Adrenal gland (tissue), 9 donors: ENCODE measurements at regions not wholly inside any gene's neighbourhood (a gene's known extent, or its start where the extent isn't known, plus 50 kb on each side); places are given as distances from the start of the nearest gene placed in this dataset.

Source experiments
- DNase-seq, 7 donors: peaks; one replicate each; pipeline ENCODE4 v3.0.0-alpha.2; 2019 to 2020
- H3K27ac ChIP-seq, 5 donors: fragments of 200-600 bp; sonication (generic) in 4 of 5; 1 replicate in 3 of 5; 2 replicates in 2 of 5; pipeline versions ENCODE4 v1.5.1 to v1.8.0; 2016 to 2020; ENCODE audit warnings: mild to moderate bottlenecking in 1 of 5
- H3K27me3 ChIP-seq: fragments of 200-600 bp; 2 replicates; pipeline ENCODE4 v1.8.0; 2021
- H3K36me3 ChIP-seq, 2 donors: fragments of 200-600 bp; replicated peaks in 1 of 2; 1 replicate in 1 of 2; 2 replicates in 1 of 2; pipeline versions ENCODE4 v1.5.1 to v1.8.0; 2018 to 2022
- H3K4me1 ChIP-seq, 2 donors: fragments of 200-600 bp; replicated peaks in 1 of 2; 1 replicate in 1 of 2; 2 replicates in 1 of 2; pipeline versions ENCODE4 v1.5.1 to v1.8.0; 2018 to 2021
- H3K4me3 ChIP-seq, 4 donors: fragments of 200-600 bp; sonication (generic) in 3 of 4; one replicate each; pipeline ENCODE4 v1.5.1; 2016 to 2018
- H3K9me3 ChIP-seq, 3 donors: fragments of 200-600 bp; sonication (generic) in 1 of 3; replicated peaks in 1 of 3; 1 replicate in 2 of 3; 2 replicates in 1 of 3; pipeline versions ENCODE4 v1.5.1 to v1.8.0; 2016 to 2021
- POLR2A ChIP-seq, 2 donors: fragments of 450-650 bp; IDR thresholded peaks; one replicate each; pipeline ENCODE4 v1.6.1; 2017; ENCODE audit warnings: antibody characterized with exemption in 2 of 2, mild to moderate bottlenecking in 2 of 2, moderate library complexity in 1 of 2
- WGBS, 4 donors: extraction: QIAGEN DNeasy Blood & Tissue Kit in 2 of 4; methylation state at CpG; one replicate each; pipeline versions ENCODE4 v1.1.5 to v1.1.7; 2013 to 2017; 5-methylcytosine and 5-hydroxymethylcytosine counted together
- intact Hi-C, 2 donors: fragments of 100-400 bp; cut with DNase I; formaldehyde crosslinking; loops; one replicate each; pipeline versions ENCODE4 v1.14.1 to v1.15.0; 2022 to 2023
- TF ChIP-seq, protein P1 (sequence below), 6 experiments: fragments of 450-650 bp in 4 of 6; fragments of 200-600 bp in 2 of 6; sonication (generic) in 1 of 6; IDR thresholded peaks; 1 replicate in 5 of 6; 2 replicates in 1 of 6; pipeline versions ENCODE4 v1.5.1 to v1.8.0; 2016 to 2021; ENCODE audit warnings: antibody characterized with exemption in 6 of 6, mild to moderate bottlenecking in 2 of 6, moderate library complexity in 1 of 6
- donor health status: healthy with polysubstance abuse.
- donor health status: Bipolar disorder and iron deficiency.
- donor health status: DM: yes; HTN: yes; CAD: no.
- donor health status: DM: no; HTN: no; CAD: no.
- donor health status: DM: no; HTN: no; CAD: no.

DNA sequence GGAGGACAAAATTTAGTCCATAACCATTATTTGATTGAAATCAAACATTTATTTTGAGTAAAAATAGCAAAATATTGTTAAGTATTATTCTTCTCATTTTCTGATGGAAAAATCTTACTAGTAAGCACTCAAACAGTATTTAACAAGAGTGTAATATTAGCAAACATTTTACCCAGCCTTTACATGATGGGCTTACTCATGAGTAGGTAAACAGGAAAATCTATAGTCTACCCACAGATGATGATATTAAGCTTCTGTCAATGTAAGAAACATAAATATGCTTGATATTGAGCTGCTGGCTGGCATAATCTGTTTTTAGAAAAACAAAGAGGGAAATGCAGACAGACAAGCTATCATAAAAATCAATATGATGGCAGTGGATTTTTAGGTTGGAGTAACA, 418.5 kb upstream of the COX7C start:
- DNase-seq = no peak
- intact Hi-C loops = no loop called here
- TF ChIP-seq, protein P1, sequence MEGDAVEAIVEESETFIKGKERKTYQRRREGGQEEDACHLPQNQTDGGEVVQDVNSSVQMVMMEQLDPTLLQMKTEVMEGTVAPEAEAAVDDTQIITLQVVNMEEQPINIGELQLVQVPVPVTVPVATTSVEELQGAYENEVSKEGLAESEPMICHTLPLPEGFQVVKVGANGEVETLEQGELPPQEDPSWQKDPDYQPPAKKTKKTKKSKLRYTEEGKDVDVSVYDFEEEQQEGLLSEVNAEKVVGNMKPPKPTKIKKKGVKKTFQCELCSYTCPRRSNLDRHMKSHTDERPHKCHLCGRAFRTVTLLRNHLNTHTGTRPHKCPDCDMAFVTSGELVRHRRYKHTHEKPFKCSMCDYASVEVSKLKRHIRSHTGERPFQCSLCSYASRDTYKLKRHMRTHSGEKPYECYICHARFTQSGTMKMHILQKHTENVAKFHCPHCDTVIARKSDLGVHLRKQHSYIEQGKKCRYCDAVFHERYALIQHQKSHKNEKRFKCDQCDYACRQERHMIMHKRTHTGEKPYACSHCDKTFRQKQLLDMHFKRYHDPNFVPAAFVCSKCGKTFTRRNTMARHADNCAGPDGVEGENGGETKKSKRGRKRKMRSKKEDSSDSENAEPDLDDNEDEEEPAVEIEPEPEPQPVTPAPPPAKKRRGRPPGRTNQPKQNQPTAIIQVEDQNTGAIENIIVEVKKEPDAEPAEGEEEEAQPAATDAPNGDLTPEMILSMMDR (IDR thresholded peaks at IDR 0.05) = no peak
- no peak for TF ChIP-seq POLR2A (IDR thresholded peaks at IDR 0.05)
- H3K4me3 ChIP-seq = no peak overlapping the region
- H3K27ac ChIP-seq = no peak overlapping the region
- H3K4me1 ChIP-seq = no peaks in the 10 kb centered on the region
- H3K36me3 ChIP-seq = no peaks in the 10 kb centered on the region
- H3K9me3 ChIP-seq = no peaks in the 10 kb centered on the region
- H3K27me3 ChIP-seq = no peaks in the 10 kb centered on the region

GRCh38 chr5:86228147-86228546, 389.6 kb upstream of the COX7C start:
- TF ChIP-seq, protein P1 (IDR thresholded peaks at IDR 0.05) = no peak
- TF ChIP-seq POLR2A (IDR thresholded peaks at IDR 0.05) = no peak
- intact Hi-C loops = no loop called here
- Histone ChIP-seq H3K27me3 (no peaks in the 10 kb centered on the region), H3K4me3 (no peak overlapping the region), H3K4me1 (no peaks in the 10 kb centered on the region), H3K9me3 (no peaks in the 10 kb centered on the region), H3K36me3 (no peaks in the 10 kb centered on the region), H3K27ac (no peak overlapping the region)
- no peak for DNase-seq

DNA sequence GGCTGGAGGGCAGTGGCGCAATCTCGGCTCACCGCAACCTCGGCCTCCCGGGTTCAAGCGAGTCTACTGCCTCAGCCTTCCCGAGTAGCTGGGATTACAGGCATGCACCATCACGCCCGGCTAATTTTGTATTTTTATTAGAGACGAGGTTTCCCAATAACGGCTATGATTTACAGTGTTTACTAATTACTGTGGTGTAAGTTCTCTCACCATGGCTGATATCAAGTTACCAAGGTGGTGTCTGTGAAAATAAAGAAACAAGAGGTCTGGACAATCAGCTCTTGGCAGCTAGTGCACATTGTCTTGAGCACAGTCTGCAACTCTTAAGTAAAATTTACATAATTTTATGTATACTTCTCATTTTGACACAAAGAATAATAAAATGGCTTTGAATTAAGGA, 385.5 kb upstream of the COX7C start:
- Histone ChIP-seq H3K9me3 (no peaks in the 10 kb centered on the region), H3K4me3 (no peak overlapping the region), H3K27ac (no peak overlapping the region), H3K27me3 (no peaks in the 10 kb centered on the region), H3K4me1 (no peaks in the 10 kb centered on the region), H3K36me3 (no peaks in the 10 kb centered on the region)
- TF ChIP-seq POLR2A (IDR thresholded peaks at IDR 0.05) = no peak
- TF ChIP-seq, protein P1 (IDR thresholded peaks at IDR 0.05) = no peak
- DNase-seq = no peak
- intact Hi-C loops = no loop called here
- 83 to 85% (median 84%) methylated on average over 11 of the region's 11 CpGs for WGBS, 4 donors

DNA sequence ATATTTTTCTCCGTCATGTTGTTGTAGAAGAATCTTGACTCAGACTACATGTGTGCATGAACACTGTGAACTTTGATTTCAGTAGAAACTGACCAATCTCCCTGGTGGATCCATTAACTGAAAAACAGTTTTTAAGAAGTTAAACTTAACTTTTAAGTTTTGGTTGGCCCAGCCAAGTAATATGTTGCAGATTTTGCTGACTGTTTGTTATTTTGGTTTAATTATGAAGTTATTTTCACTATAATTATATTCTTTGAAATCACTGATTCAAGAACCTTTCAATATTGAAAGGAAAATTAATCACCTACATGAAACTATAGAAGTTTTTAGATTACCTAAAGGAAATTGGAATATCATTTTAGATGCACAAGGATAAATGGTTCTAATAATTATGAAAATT, 373.6 kb upstream of the COX7C start:
- WGBS, 4 donors = 0 to 1% (median 0%) methylated on average over 1 of the region's 1 CpG
- intact Hi-C loops = no loop called here
- H3K27me3 ChIP-seq = no peaks in the 10 kb centered on the region

More for the DNA sequence above, 373.6 kb upstream of the COX7C start:
- H3K4me3 ChIP-seq = no peak overlapping the region
- no peaks in the 10 kb centered on the region for H3K36me3 ChIP-seq
- DNase-seq = no peak
- H3K9me3 ChIP-seq = no peaks in the 10 kb centered on the region
- no peak overlapping the region for H3K27ac ChIP-seq
- no peaks in the 10 kb centered on the region for H3K4me1 ChIP-seq
- TF ChIP-seq POLR2A (IDR thresholded peaks at IDR 0.05) = no peak
- TF ChIP-seq, protein P1 (IDR thresholded peaks at IDR 0.05) = no peak
